Endothelial cell of umbilical vein (primary cell): ENCODE measurements at regions not wholly inside any gene's neighbourhood (a gene's known extent, or its start where the extent isn't known, plus 50 kb on each side); places are given as distances from the start of the nearest gene placed in this dataset.
A peak's percentile ranks its signal among the peaks of the same experiment; 100 is the strongest.

Source experiments
- BruUV-seq: library from RNA; stranded (reverse); fragments of 400-500 nt; replicated peaks from 2 replicates; lab custom pipeline; 2021; lab: Mats Ljungman, UMichigan
- CTCF ChIA-PET: fragments of 300-600, 350-600 bp; sonication (Branson Sonifier 250); formaldehyde crosslinking; loops from one replicate; lab custom pipeline; 2021; ENCODE audit warnings: antibody characterized with exemption, inconsistent platforms; lab: Charles Lee
- POLR2A ChIA-PET: fragments of 300-600, 350-600 bp; sonication (Branson Sonifier 250); formaldehyde crosslinking; loops from one replicate; lab custom pipeline; 2021; ENCODE audit warnings: antibody characterized with exemption, inconsistent platforms; lab: Charles Lee
- DNase-seq: peaks from one replicate; pipeline ENCODE4 v3.0.0-alpha.2; 2011; ENCODE audit warnings: low read depth, low spot score
- FAIRE-seq: peaks from 2 replicates; lab custom pipeline; 2011; peaks lifted over from hg19 to GRCh38; lab: Jason Lieb, UNC
- H2AFZ ChIP-seq: 2 replicates; pipeline ENCODE4 v1.6.0; 2012; ENCODE audit warnings: low read depth, low read length, control low read depth, inconsistent platforms
- H3K27ac ChIP-seq: 2 replicates; pipeline ENCODE4 v1.5.1; 2011; ENCODE audit warnings: low read depth, mild to moderate bottlenecking, control low read depth, low read length, moderate library complexity; ENCODE audit not compliant: insufficient read depth
- H3K27me3 ChIP-seq, 2 experiments: 2 replicates each; pipeline versions ENCODE4 v1.6.0 to v1.6.1; 2011; ENCODE audit warnings: low read length in 2 of 2, mixed read lengths in 1 of 2; ENCODE audit not compliant: control insufficient read depth in 2 of 2, insufficient read depth in 2 of 2
- H3K36me3 ChIP-seq, 2 experiments: 2 replicates in 1 of 2; 3 replicates in 1 of 2; pipeline ENCODE4 v1.5.1; 2011; ENCODE audit warnings: low read length in 2 of 2, mild to moderate bottlenecking in 1 of 2, moderate library complexity in 1 of 2; ENCODE audit not compliant: control insufficient read depth in 2 of 2, insufficient read depth in 2 of 2; ENCODE audit errors: extremely low read depth in 1 of 2
- H3K4me1 ChIP-seq: 3 replicates; pipeline ENCODE4 v1.5.1; 2011; ENCODE audit warnings: mild to moderate bottlenecking, low read length; ENCODE audit not compliant: control insufficient read depth, insufficient read depth; ENCODE audit errors: extremely low read depth
- H3K4me2 ChIP-seq: 2 replicates; pipeline ENCODE4 v1.6.1; 2011; ENCODE audit warnings: low read length, control low read depth, mixed read lengths; ENCODE audit not compliant: insufficient read depth
- H3K4me3 ChIP-seq, 3 experiments: fragments of 200-600 bp in 1 of 3; sonication (generic), shearing (Covaris generic) in 1 of 3; replicated peaks in 1 of 3; 2 replicates each; pipeline ENCODE4 v1.5.1; 2011 to 2016; ENCODE audit warnings: control low read depth in 3 of 3, low read length in 3 of 3, mild to moderate bottlenecking in 2 of 3, inconsistent platforms in 1 of 3, low read depth in 1 of 3, moderate library complexity in 1 of 3; ENCODE audit not compliant: insufficient read depth in 1 of 3
- H3K79me2 ChIP-seq: 2 replicates; pipeline ENCODE4 v1.6.0; 2012; ENCODE audit warnings: low read length, inconsistent platforms; ENCODE audit not compliant: control insufficient read depth, insufficient read depth
- H3K9ac ChIP-seq: replicated peaks from 2 replicates; pipeline ENCODE3; 2011; ENCODE audit warnings: low read length, control low read depth; ENCODE audit not compliant: insufficient read depth; ENCODE audit errors: extremely low read depth
- H3K9me1 ChIP-seq: replicated peaks from 3 replicates; pipeline ENCODE4 v1.6.0; 2011; ENCODE audit warnings: mild to moderate bottlenecking, low read length; ENCODE audit not compliant: control insufficient read depth, insufficient read depth; ENCODE audit errors: extremely low read depth
- H3K9me3 ChIP-seq: replicated peaks from 2 replicates; pipeline ENCODE4 v1.5.1; 2012; ENCODE audit warnings: low read length, inconsistent platforms; ENCODE audit not compliant: control insufficient read depth, insufficient read depth
- H4K20me1 ChIP-seq: replicated peaks from 2 replicates; pipeline ENCODE3; 2011; ENCODE audit warnings: mild to moderate bottlenecking, low read length; ENCODE audit not compliant: control insufficient read depth, insufficient read depth; ENCODE audit errors: extremely low read depth
- EZH2 ChIP-seq: IDR thresholded peaks from 2 replicates; pipeline ENCODE4 v1.6.1; 2012; ENCODE audit warnings: borderline replicate concordance, low read depth, mild to moderate bottlenecking, moderate library complexity, low read length, inconsistent platforms; ENCODE audit not compliant: severe bottlenecking
- FOS ChIP-seq: IDR thresholded peaks from 2 replicates; pipeline ENCODE4 v1.6.1; 2011; ENCODE audit warnings: mild to moderate bottlenecking, low read length, moderate library complexity, borderline replicate concordance; ENCODE audit not compliant: insufficient read depth
- GATA2 ChIP-seq: IDR thresholded peaks from 2 replicates; pipeline ENCODE4 v1.7.0; 2011; ENCODE audit warnings: low read depth, mild to moderate bottlenecking, moderate library complexity, mixed read lengths, low read length; ENCODE audit not compliant: insufficient read length, insufficient read depth
- JUN ChIP-seq: IDR thresholded peaks from 2 replicates; pipeline ENCODE4 v1.6.1; 2011; ENCODE audit warnings: borderline replicate concordance, low read depth; ENCODE audit not compliant: insufficient read length, insufficient read depth
- MYC ChIP-seq: IDR thresholded peaks from one replicate; pipeline ENCODE4 v1.6.1; 2011; ENCODE audit warnings: mild to moderate bottlenecking, low read depth, low read length
- POLR2A ChIP-seq: IDR thresholded peaks from 2 replicates; pipeline ENCODE4 v1.6.1; 2012; ENCODE audit warnings: low read depth, mild to moderate bottlenecking, control low read depth, low read length
- POLR2AphosphoS5 ChIP-seq: IDR thresholded peaks from 2 replicates; pipeline ENCODE4 v1.6.1; 2012; ENCODE audit warnings: low read depth, mild to moderate bottlenecking, control low read depth, low read length, moderate library complexity; ENCODE audit not compliant: insufficient read depth
- dilution Hi-C: fragments of 300-500 bp; cut with MboI; formaldehyde crosslinking; loops from one replicate; pipeline ENCODE4 v1.15.0; 2019; ENCODE audit warnings: low sequenced_read_pairs; ENCODE audit not compliant: extremely low pct_ligation_motif_present
- intact Hi-C: fragments of 100-400 bp; cut with micrococcal nuclease; formaldehyde crosslinking; loops from one replicate; pipeline ENCODE4 v1.10.0; 2022
- TF ChIP-seq, protein P1 (sequence below): IDR thresholded peaks from 2 replicates; pipeline ENCODE4 v1.6.1; 2011; ENCODE audit not compliant: insufficient read depth, insufficient read length
- TF ChIP-seq, protein P2 (sequence below), 2 donors: IDR thresholded peaks; 1 replicate in 1 of 2; 2 replicates in 1 of 2; pipeline ENCODE4 v1.5.1; 2011; ENCODE audit warnings: low read length in 2 of 2, mild to moderate bottlenecking in 2 of 2, moderate library complexity in 2 of 2, control low read depth in 1 of 2, inconsistent platforms in 1 of 2, low read depth in 1 of 2; ENCODE audit not compliant: insufficient read depth in 1 of 2; ENCODE audit errors: extremely low read depth in 1 of 2

DNA sequence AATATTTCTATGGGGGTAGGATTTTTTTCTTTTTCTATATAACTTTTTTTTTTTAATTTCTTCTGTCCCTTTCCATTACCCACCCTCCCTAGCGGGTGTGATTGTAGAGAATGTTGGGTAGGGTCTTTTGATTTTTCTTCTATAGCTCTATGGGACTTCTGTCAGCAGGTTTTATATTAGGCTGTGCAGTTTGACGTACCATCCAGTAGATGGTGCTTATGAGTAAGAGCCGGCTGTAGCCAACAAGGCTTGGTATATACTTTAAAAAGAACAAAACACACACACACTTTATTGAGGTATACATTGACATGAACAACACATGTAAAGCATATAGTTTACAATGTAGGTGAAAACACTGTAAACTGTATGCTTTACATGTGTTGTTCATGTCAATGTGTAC, 247.9 kb upstream of the POF1B start:
- CTCF ChIA-PET = interaction anchor here (1.0 to 1.4 kb wide), 2 partner anchors 13 to 1319 kb away, joined by 3 read pairs; no protein-coding TSS in a partner anchor

More for the DNA sequence above, 247.9 kb upstream of the POF1B start:
- no peaks in the 10 kb centered on the region for H3K4me1 ChIP-seq
- FAIRE-seq (peak; percentile 37), DNase-seq (no peak)
- TF ChIP-seq POLR2AphosphoS5 (no peak), FOS (no peak), GATA2 (no peak), JUN (no peak), EZH2 (no peak), MYC (no peak), POLR2A (no peak)
- TF ChIP-seq, protein P1, sequence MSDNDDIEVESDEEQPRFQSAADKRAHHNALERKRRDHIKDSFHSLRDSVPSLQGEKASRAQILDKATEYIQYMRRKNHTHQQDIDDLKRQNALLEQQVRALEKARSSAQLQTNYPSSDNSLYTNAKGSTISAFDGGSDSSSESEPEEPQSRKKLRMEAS = no peak
- TF ChIP-seq, protein P2, sequence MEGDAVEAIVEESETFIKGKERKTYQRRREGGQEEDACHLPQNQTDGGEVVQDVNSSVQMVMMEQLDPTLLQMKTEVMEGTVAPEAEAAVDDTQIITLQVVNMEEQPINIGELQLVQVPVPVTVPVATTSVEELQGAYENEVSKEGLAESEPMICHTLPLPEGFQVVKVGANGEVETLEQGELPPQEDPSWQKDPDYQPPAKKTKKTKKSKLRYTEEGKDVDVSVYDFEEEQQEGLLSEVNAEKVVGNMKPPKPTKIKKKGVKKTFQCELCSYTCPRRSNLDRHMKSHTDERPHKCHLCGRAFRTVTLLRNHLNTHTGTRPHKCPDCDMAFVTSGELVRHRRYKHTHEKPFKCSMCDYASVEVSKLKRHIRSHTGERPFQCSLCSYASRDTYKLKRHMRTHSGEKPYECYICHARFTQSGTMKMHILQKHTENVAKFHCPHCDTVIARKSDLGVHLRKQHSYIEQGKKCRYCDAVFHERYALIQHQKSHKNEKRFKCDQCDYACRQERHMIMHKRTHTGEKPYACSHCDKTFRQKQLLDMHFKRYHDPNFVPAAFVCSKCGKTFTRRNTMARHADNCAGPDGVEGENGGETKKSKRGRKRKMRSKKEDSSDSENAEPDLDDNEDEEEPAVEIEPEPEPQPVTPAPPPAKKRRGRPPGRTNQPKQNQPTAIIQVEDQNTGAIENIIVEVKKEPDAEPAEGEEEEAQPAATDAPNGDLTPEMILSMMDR (IDR thresholded peaks at IDR 0.05; ENCODE audit: extremely low read depth in 1 of 2, insufficient read depth in 1 of 2, low read depth in 1 of 2, low read length in 2 of 2) = no peak
- no peaks in the 10 kb centered on the region for H3K79me2 ChIP-seq
- H3K4me3 ChIP-seq = no peak overlapping the region
- dilution Hi-C loops = no loop called here
- intact Hi-C loops = loop anchor here (5.0 kb wide), 1 partner anchor 1320 kb away; no protein-coding TSS in a partner anchor
- H4K20me1 ChIP-seq = no peaks in the 10 kb centered on the region
- H3K9ac ChIP-seq = no peak overlapping the region
- POLR2A ChIA-PET = no interaction called here
- no peaks in the 10 kb centered on the region for H3K36me3 ChIP-seq
- no peaks in the 10 kb centered on the region for H3K27me3 ChIP-seq
- no peak overlapping the region for H3K27ac ChIP-seq
- no TSS peak for BruUV-seq
- no peaks in the 10 kb centered on the region for H3K9me1 ChIP-seq
- no peak overlapping the region for H2AFZ ChIP-seq
- H3K4me2 ChIP-seq = no peak overlapping the region
- H3K9me3 ChIP-seq = no peaks in the 10 kb centered on the region
